GM20000 (cell line): ENCODE measurements at regions not wholly inside any gene's neighbourhood (a gene's known extent, or its start where the extent isn't known, plus 50 kb on each side); places are given as distances from the start of the nearest gene placed in this dataset.

Source experiments
- DNase-seq: peaks from one replicate; pipeline ENCODE4 v3.0.0; 2012; ENCODE audit warnings: low spot score
- TF ChIP-seq, protein P1 (sequence below): IDR thresholded peaks from 2 replicates; pipeline ENCODE4 v1.5.1; 2012; ENCODE audit warnings: mild to moderate bottlenecking, control low read depth; ENCODE audit errors: extremely low read depth, missing control alignments

DNA sequence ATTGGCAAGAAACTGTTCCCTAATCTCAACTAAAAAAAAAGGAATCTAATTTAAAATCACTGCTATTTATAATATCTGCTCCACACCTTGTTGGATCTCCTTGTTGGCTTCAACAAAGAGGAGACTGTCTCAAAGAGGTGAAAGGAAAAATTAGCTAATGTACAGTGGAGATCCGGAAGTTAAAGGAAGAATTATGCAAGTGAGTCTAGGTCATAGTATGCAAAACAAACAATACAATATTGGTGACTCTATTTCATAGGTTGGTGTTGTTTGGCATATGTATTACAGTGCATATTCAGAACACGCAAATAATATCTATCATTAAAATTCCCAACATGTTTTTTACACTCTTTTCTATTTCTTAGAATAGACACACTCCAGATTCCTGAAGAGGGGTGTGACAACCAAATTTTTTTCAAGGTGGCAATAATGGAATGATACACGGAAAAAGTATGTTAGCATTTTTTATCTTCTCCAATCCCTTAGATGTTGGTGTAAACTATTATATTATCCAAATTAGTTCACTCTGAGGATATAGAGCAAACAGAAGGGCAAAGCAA is 685.3 kb downstream of the KCNA4 start:
- TF ChIP-seq, protein P1, sequence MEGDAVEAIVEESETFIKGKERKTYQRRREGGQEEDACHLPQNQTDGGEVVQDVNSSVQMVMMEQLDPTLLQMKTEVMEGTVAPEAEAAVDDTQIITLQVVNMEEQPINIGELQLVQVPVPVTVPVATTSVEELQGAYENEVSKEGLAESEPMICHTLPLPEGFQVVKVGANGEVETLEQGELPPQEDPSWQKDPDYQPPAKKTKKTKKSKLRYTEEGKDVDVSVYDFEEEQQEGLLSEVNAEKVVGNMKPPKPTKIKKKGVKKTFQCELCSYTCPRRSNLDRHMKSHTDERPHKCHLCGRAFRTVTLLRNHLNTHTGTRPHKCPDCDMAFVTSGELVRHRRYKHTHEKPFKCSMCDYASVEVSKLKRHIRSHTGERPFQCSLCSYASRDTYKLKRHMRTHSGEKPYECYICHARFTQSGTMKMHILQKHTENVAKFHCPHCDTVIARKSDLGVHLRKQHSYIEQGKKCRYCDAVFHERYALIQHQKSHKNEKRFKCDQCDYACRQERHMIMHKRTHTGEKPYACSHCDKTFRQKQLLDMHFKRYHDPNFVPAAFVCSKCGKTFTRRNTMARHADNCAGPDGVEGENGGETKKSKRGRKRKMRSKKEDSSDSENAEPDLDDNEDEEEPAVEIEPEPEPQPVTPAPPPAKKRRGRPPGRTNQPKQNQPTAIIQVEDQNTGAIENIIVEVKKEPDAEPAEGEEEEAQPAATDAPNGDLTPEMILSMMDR = no peak
- DNase-seq = no peak

DNA sequence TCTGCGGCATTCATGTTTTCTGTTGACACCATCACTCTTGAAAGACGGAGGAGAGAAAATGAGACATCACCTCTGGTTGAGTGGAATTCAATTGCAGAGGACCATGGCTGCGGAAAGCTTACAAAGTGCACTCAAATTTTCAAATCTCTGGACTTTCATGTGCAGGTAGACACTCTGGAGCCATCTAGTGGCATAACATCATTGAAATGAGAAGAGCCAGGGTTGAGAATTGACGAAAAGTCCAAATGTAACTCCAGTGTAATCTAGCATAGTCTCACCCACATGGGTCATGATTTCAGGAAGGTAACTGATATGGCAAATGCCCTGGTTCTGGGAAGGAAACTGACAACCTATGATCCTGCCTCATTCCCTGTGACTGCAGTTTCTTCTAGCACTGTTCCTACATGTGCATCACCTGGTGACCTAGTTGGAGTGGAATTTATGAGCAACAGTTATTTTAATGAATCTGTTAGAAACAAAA is 687.8 kb downstream of the KCNA4 start:
- DNase-seq = peak; percentile 3

DNA sequence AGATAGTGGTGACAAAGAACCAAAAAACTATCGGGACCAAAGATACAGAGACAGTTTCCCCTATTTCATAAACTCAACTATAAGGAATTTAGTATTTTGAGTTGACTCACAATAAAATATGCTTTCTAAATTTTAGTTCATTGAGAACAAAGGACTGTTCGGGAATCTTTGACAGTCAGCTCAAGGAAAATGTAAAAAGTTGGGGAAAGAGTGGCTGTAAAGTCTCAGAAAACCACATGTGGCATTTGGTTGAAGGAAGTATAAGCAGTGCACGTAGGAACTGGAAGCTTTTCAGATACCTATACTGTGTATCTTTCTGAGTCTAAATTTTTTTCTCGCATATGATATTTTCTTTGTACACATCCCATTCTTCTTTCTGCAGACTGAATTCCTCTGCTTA is 688.9 kb downstream of the KCNA4 start:
- TF ChIP-seq, protein P1 = no peak
- no peak for DNase-seq

More for the DNA sequence above, 687.8 kb downstream of the KCNA4 start:
- TF ChIP-seq, protein P1 = peak; percentile 22

DNA sequence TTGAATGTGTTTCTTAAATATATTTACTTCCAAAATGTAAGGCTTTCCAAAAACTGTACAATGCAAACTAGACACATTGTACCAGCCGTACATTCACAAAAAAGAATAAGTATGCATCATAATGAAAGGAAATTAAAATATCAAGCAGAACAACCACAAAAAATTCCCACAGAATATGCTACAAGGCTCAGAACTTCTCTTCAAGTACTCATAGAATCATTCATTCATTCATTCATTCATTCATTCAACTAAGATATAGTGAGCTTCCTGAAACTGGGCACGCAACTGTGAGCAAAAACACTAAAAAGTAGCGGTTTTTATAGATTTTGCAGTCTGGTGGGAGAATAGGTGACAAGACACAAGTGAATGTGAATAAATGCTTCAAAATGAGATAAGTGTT is 690.1 kb downstream of the KCNA4 start:
- no peak for DNase-seq
- TF ChIP-seq, protein P1 = no peak

DNA sequence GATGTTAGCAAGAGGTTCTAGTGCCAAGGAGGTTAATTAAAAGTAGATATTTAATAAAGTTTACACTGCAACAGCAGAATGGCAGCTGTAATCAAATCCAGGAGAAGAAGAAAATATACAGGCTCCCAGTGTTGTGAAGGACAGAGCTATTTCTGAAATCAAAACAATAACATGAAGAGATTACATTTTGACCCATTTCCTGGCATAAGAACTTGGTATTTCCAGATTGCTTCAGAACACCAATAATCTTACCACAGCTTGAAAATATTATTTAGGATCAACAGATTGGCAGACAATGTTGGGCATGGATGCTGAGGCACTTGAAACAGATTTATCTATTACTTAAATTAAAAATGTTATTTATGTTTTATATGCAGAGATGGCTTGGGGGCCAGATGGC is 692.5 kb downstream of the KCNA4 start:
- TF ChIP-seq, protein P1 = no peak
- DNase-seq = no peak

DNA sequence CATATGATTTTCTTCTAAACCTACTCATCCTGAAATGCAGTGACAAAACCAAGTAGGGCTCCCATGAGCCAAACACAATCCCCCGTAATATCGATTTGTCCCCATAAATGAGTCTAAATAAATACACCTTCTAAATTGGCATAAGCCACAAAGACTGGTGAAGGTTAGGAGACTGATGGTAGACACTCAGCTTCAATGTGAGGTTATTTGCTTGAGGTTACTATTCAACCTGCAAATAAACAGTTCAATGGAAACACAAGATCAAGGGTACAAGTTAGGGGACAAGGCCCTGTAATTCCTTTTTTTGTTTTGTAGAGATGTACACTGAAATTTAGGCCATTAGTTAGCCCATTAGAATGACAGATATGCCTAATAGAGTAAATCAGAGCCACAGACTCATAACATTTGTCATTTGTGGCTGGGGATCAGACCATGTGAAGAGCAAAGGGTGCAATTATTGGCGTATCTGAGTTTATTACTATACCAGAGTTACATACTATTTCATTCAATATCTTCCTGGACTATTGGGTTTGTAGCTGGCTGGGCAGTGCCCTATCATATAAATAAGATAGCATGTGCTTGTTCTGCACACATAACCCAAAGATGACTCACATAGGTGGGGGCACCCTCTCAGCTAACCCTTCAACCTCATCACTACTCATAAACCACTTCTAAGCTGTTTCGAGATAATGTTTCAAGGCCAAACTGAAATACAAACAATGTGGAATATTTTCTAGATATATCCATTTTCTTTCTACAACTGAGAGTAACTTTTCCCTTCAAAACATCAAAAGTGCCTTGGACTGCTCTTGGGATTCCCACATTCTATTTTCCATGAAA is 695.3 kb downstream of the KCNA4 start:
- DNase-seq = no peak
- TF ChIP-seq, protein P1 = no peak

DNA sequence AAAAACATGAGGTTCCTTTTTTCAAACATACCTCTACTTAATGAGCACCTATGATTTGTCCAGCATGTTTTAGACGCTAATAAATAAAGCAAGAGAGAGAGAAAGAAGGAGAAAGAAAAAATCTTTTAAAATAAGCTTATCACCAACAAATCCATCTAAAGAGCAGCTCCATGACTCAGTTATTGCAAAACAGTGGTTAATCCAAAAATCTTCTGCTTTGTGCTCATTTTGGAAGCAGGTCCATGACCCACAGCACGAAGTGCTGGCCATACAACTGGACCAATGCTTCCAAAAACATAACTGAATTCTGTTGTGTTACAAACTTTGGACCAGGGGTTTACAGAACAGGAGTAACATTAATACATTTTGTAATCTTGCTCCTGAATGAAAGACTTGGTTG is 696.6 kb downstream of the KCNA4 start:
- TF ChIP-seq, protein P1 = no peak
- DNase-seq = no peak
